PFSK-1 (cell line): ENCODE measurements at regions not wholly inside any gene's neighbourhood (a gene's known extent, or its start where the extent isn't known, plus 50 kb on each side); places are given as distances from the start of the nearest gene placed in this dataset.
A peak's percentile ranks its signal among the peaks of the same experiment; 100 is the strongest.

Source experiments
- FOXP2 ChIP-seq: optimal IDR thresholded peaks from 2 replicates; pipeline ENCODE3; 2011; ENCODE audit warnings: borderline replicate concordance, control low read depth, inconsistent platforms; ENCODE audit not compliant: insufficient read depth; ENCODE audit errors: extremely low read length, extremely low read depth
- POLR2AphosphoS5 ChIP-seq: IDR thresholded peaks from 2 replicates; pipeline ENCODE4 v1.6.1; 2012; ENCODE audit warnings: low read depth, mild to moderate bottlenecking, control low read depth, low read length, moderate library complexity
- REST ChIP-seq, 2 experiments: IDR thresholded peaks; 2 replicates each; pipeline versions ENCODE4 v1.6.1 to v1.8.0; 2011 to 2012; ENCODE audit warnings: low read depth in 2 of 2, low read length in 2 of 2, control low read depth in 1 of 2, inconsistent platforms in 1 of 2, mild to moderate bottlenecking in 1 of 2, moderate library complexity in 1 of 2; ENCODE audit not compliant: insufficient read depth in 1 of 2
- SIN3A ChIP-seq: IDR thresholded peaks from 2 replicates; pipeline ENCODE4 v1.6.1; 2012; ENCODE audit warnings: mild to moderate bottlenecking, low read length, moderate library complexity, borderline replicate concordance; ENCODE audit not compliant: insufficient read depth
- TAF1 ChIP-seq: IDR thresholded peaks from 2 replicates; pipeline ENCODE4 v1.6.1; 2012; ENCODE audit warnings: low read length, control low read depth, borderline replicate concordance; ENCODE audit not compliant: insufficient read depth

- no peak for TF ChIP-seq REST (IDR thresholded peaks at IDR 0.05; ENCODE audit: insufficient read depth in 1 of 2, low read depth in 2 of 2, low read length in 2 of 2)
- TF ChIP-seq FOXP2, result no peak
- TF ChIP-seq POLR2AphosphoS5, result no peak
- TF ChIP-seq SIN3A, result no peak
These were observed 185.4 kb upstream of the DLGAP1 start for GRCh38 chr18:4640349-4641012.

GRCh38 chr18:4639628-4640310 is 184.7 kb upstream of the DLGAP1 start:
- TF ChIP-seq POLR2AphosphoS5 (peak; percentile 16; the same call in 1 of the 2 replicates), TAF1 (no peak), SIN3A (peak; percentile 86), REST (IDR thresholded peaks at IDR 0.05; ENCODE audit: insufficient read depth in 1 of 2, low read depth in 2 of 2, low read length in 2 of 2) (0 out of 4 replicates have a peak, but pooled peaks of 1 of the 2 experiments have one; percentile 14)

GRCh38 chr18:4638680-4639079 is 183.6 kb upstream of the DLGAP1 start:
- TF ChIP-seq REST (IDR thresholded peaks at IDR 0.05; ENCODE audit: insufficient read depth in 1 of 2, low read depth in 2 of 2, low read length in 2 of 2) (no peak), FOXP2 (no peak)

- TF ChIP-seq POLR2AphosphoS5, result no peak
These were observed 182.8 kb upstream of the DLGAP1 start for GRCh38 chr18:4637876-4638275.

- TF ChIP-seq FOXP2 (peak; percentile 98), TAF1 (no peak), REST (IDR thresholded peaks at IDR 0.05; ENCODE audit: insufficient read depth in 1 of 2, low read depth in 2 of 2, low read length in 2 of 2) (peak in 1 of 2 experiments; percentile 70; a peak in 1 of 4 replicates), POLR2AphosphoS5 (peak; percentile 60; the same call in 1 of the 2 replicates), SIN3A (no peak)
These were observed 181.9 kb upstream of the DLGAP1 start for GRCh38 chr18:4636967-4637366.
